Inferior parietal cortex (tissue), 1 donor: ENCODE measurements at regions not wholly inside any gene's neighbourhood (a gene's known extent, or its start where the extent isn't known, plus 50 kb on each side); places are given as distances from the start of the nearest gene placed in this dataset.

Experiments
- DNase-seq: peaks from one replicate; pipeline ENCODE4 v3.0.0-alpha.2; 2016; ENCODE audit errors: extremely low spot score

GRCh38 chr20:54272901-54273488, 65.1 kb downstream of the PFDN4 start:
- no peak for DNase-seq

- no peak for DNase-seq
Observed at GRCh38 chr20:54275359-54276111, 67.6 kb downstream of the PFDN4 start.

- DNase-seq, result no peak
Observed at GRCh38 chr20:54276577-54277169, 68.8 kb downstream of the PFDN4 start.

GRCh38 chr20:54278262-54278661, 70.4 kb downstream of the PFDN4 start:
- no peak for DNase-seq

GRCh38 chr20:54282625-54283024, 74.7 kb downstream of the PFDN4 start:
- peak; percentile 23 for DNase-seq

GRCh38 chr20:54283253-54283652, 75.4 kb downstream of the PFDN4 start:
- DNase-seq, result no peak

- DNase-seq, result no peak
Observed at GRCh38 chr20:54284928-54285704, 77.2 kb downstream of the PFDN4 start.

- DNase-seq, result no peak
Observed at GRCh38 chr20:54290636-54291035, 82.7 kb downstream of the PFDN4 start.

GRCh38 chr20:54291339-54292010, 83.6 kb downstream of the PFDN4 start:
- DNase-seq, result no peak

- DNase-seq, result no peak
Observed at GRCh38 chr20:54292185-54292584, 84.3 kb downstream of the PFDN4 start.

GRCh38 chr20:54293526-54293925, 85.6 kb downstream of the PFDN4 start:
- no peak for DNase-seq

- DNase-seq, result no peak
Observed at GRCh38 chr20:54294094-54294493, 86.2 kb downstream of the PFDN4 start.

- DNase-seq, result no peak
Observed at GRCh38 chr20:54295686-54296085, 87.8 kb downstream of the PFDN4 start.

GRCh38 chr20:54305421-54305820, 97.5 kb downstream of the PFDN4 start:
- no peak for DNase-seq

- no peak for DNase-seq
Observed at GRCh38 chr20:54306985-54307710, 99.3 kb downstream of the PFDN4 start.

- no peak for DNase-seq
Observed at GRCh38 chr20:54308804-54309203, 100.9 kb downstream of the PFDN4 start.

- no peak for DNase-seq
Observed at GRCh38 chr20:54318892-54319291, 111.0 kb downstream of the PFDN4 start.

- no peak for DNase-seq
Observed at GRCh38 chr20:54320148-54320607, 112.3 kb downstream of the PFDN4 start.

- DNase-seq, result no peak
Observed at GRCh38 chr20:54321352-54322087, 113.6 kb downstream of the PFDN4 start.

GRCh38 chr20:54323227-54323734, 115.4 kb downstream of the PFDN4 start:
- no peak for DNase-seq
